ENCODE measurements at regions not wholly inside any gene's neighbourhood (a gene's known extent, or its start where the extent isn't known, plus 50 kb on each side); places are given as distances from the start of the nearest gene placed in this dataset.

- DNase-seq (ENCODE audit: low read depth) (no peak), FAIRE-seq (no peak)
- Histone ChIP-seq H3K4me3 (ENCODE audit: low read depth, low read length) (no peak overlapping the region), H3K36me3 (ENCODE audit: control insufficient read depth, insufficient read depth, low read length) (no peaks in the 10 kb centered on the region), H3K27me3 (ENCODE audit: control insufficient read depth, insufficient read depth, low read length) (no peaks in the 10 kb centered on the region)
- TF ChIP-seq CTCF (IDR thresholded peaks at IDR 0.05; ENCODE audit: insufficient read depth, low read length, severe bottlenecking) = no peak
Observed at GRCh38 chr12:89089264-89089663, 263.0 kb downstream of the DUSP6 start.

- Histone ChIP-seq H3K27me3 (ENCODE audit: control insufficient read depth, insufficient read depth, low read length) (no peaks in the 10 kb centered on the region), H3K36me3 (ENCODE audit: control insufficient read depth, insufficient read depth, low read length) (no peaks in the 10 kb centered on the region), H3K4me3 (ENCODE audit: low read depth, low read length) (no peak overlapping the region)
- no peak for FAIRE-seq
- DNase-seq (ENCODE audit: low read depth) = no peak
- no peak for TF ChIP-seq CTCF (IDR thresholded peaks at IDR 0.05; ENCODE audit: insufficient read depth, low read length, severe bottlenecking)
Observed at GRCh38 chr12:89087876-89088275, 264.4 kb downstream of the DUSP6 start.

GRCh38 chr12:89087149-89087825, 265.0 kb downstream of the DUSP6 start:
- DNase-seq (ENCODE audit: low read depth) (no peak), FAIRE-seq (no peak)
- TF ChIP-seq CTCF (IDR thresholded peaks at IDR 0.05; ENCODE audit: insufficient read depth, low read length, severe bottlenecking) = no peak
- H3K27me3 ChIP-seq (ENCODE audit: control insufficient read depth, insufficient read depth, low read length) = no peaks in the 10 kb centered on the region
- H3K36me3 ChIP-seq (ENCODE audit: control insufficient read depth, insufficient read depth, low read length) = no peaks in the 10 kb centered on the region
- H3K4me3 ChIP-seq (ENCODE audit: low read depth, low read length) = no peak overlapping the region

GRCh38 chr12:89085421-89085820, 266.9 kb downstream of the DUSP6 start:
- Histone ChIP-seq H3K27me3 (ENCODE audit: control insufficient read depth, insufficient read depth, low read length) (no peaks in the 10 kb centered on the region), H3K36me3 (ENCODE audit: control insufficient read depth, insufficient read depth, low read length) (no peaks in the 10 kb centered on the region), H3K4me3 (ENCODE audit: low read depth, low read length) (no peak overlapping the region)
- no peak for DNase-seq (ENCODE audit: low read depth)
- no peak for TF ChIP-seq CTCF (IDR thresholded peaks at IDR 0.05; ENCODE audit: insufficient read depth, low read length, severe bottlenecking)
- no peak for FAIRE-seq

- DNase-seq (ENCODE audit: low read depth) = no peak
- Histone ChIP-seq H3K4me3 (ENCODE audit: low read depth, low read length) (no peak overlapping the region), H3K36me3 (ENCODE audit: control insufficient read depth, insufficient read depth, low read length) (no peaks in the 10 kb centered on the region), H3K27me3 (ENCODE audit: control insufficient read depth, insufficient read depth, low read length) (no peaks in the 10 kb centered on the region)
- no peak for TF ChIP-seq CTCF (IDR thresholded peaks at IDR 0.05; ENCODE audit: insufficient read depth, low read length, severe bottlenecking)
- FAIRE-seq = no peak
Observed at GRCh38 chr12:89084751-89085150, 267.6 kb downstream of the DUSP6 start.

GRCh38 chr12:89083491-89083890, 268.8 kb downstream of the DUSP6 start:
- no peaks in the 10 kb centered on the region for H3K27me3 ChIP-seq (ENCODE audit: control insufficient read depth, insufficient read depth, low read length)
- H3K36me3 ChIP-seq (ENCODE audit: control insufficient read depth, insufficient read depth, low read length) = no peaks in the 10 kb centered on the region
- no peak for DNase-seq (ENCODE audit: low read depth)
- no peak for TF ChIP-seq CTCF (IDR thresholded peaks at IDR 0.05; ENCODE audit: insufficient read depth, low read length, severe bottlenecking)
- no peak overlapping the region for H3K4me3 ChIP-seq (ENCODE audit: low read depth, low read length)
- FAIRE-seq = no peak
